Peyer's patch (tissue), 4 donors: ENCODE measurements at regions not wholly inside any gene's neighbourhood (a gene's known extent, or its start where the extent isn't known, plus 50 kb on each side); places are given as distances from the start of the nearest gene placed in this dataset.

Source experiments
- DNase-seq, 3 donors: peaks; one replicate each; pipeline ENCODE4 v3.0.0-alpha.2; 2017 to 2019
- H3K27ac ChIP-seq, 4 donors: fragments of 200-600 bp; sonication (generic); one replicate each; pipeline ENCODE4 v1.5.1; 2016 to 2019
- H3K27me3 ChIP-seq, 2 donors: fragments of 200-600 bp; sonication (generic); one replicate each; pipeline ENCODE4 v1.5.1; 2019
- H3K36me3 ChIP-seq, 3 donors: fragments of 200-600 bp; sonication (generic); one replicate each; pipeline ENCODE4 v1.5.1; 2016 to 2019
- H3K4me1 ChIP-seq, 4 donors: fragments of 200-600 bp; sonication (generic); one replicate each; pipeline ENCODE4 v1.5.1; 2016 to 2019
- H3K4me3 ChIP-seq, 4 donors: fragments of 200-600 bp; sonication (generic); 1 replicate in 3 of 4; 2 replicates in 1 of 4; pipeline ENCODE4 v1.5.1; 2016 to 2019; ENCODE audit warnings: mild to moderate bottlenecking in 1 of 4
- H3K9me3 ChIP-seq, 4 donors: fragments of 200-600 bp; sonication (generic); one replicate each; pipeline ENCODE4 v1.5.1; 2016 to 2019; ENCODE audit warnings: mild to moderate bottlenecking in 1 of 4
- POLR2A ChIP-seq, 2 donors: fragments of 450-650 bp; IDR thresholded peaks; one replicate each; pipeline ENCODE4 v1.5.1; 2017; ENCODE audit warnings: antibody characterized with exemption in 2 of 2, mild to moderate bottlenecking in 2 of 2, moderate library complexity in 2 of 2
- TF ChIP-seq, protein P1 (sequence below), 6 experiments: fragments of 450-650 bp in 4 of 6; fragments of 200-600 bp in 2 of 6; sonication (generic) in 1 of 6; IDR thresholded peaks; one replicate each; pipeline ENCODE4 v1.5.1; 2017 to 2019; ENCODE audit warnings: antibody characterized with exemption in 6 of 6, mild to moderate bottlenecking in 3 of 6, moderate library complexity in 1 of 6

DNA sequence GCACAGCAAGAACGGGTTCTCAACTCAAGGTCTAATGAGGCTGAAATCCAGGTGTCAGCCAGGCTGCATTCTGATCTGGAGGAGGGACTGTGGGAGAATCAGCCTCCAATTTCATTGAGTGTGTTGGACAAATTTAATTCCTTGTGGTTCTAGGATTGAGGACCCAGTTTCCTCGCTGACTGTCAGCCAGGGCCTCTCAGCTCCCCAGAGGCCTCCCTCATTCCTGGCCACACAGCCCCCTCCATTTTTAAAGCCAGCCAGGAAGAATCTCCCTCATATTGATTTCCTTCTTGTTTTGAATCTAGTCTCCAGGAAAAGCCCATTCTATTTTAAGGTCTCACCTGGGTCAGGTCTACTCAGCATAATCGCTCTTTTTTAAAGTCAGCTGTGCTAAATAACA, 73.7 kb upstream of the ARMC2 start:
- H3K4me1 ChIP-seq: no peaks in the 10 kb centered on the region
- no peaks in the 10 kb centered on the region for H3K27me3 ChIP-seq
- no peak overlapping the region for H3K27ac ChIP-seq
- no peaks in the 10 kb centered on the region for H3K36me3 ChIP-seq
- H3K9me3 ChIP-seq: no peaks in the 10 kb centered on the region
- no peak for TF ChIP-seq POLR2A (IDR thresholded peaks at IDR 0.05)
- TF ChIP-seq, protein P1, sequence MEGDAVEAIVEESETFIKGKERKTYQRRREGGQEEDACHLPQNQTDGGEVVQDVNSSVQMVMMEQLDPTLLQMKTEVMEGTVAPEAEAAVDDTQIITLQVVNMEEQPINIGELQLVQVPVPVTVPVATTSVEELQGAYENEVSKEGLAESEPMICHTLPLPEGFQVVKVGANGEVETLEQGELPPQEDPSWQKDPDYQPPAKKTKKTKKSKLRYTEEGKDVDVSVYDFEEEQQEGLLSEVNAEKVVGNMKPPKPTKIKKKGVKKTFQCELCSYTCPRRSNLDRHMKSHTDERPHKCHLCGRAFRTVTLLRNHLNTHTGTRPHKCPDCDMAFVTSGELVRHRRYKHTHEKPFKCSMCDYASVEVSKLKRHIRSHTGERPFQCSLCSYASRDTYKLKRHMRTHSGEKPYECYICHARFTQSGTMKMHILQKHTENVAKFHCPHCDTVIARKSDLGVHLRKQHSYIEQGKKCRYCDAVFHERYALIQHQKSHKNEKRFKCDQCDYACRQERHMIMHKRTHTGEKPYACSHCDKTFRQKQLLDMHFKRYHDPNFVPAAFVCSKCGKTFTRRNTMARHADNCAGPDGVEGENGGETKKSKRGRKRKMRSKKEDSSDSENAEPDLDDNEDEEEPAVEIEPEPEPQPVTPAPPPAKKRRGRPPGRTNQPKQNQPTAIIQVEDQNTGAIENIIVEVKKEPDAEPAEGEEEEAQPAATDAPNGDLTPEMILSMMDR (IDR thresholded peaks at IDR 0.05): no peak
- no peak overlapping the region for H3K4me3 ChIP-seq
- DNase-seq: no peak

DNA sequence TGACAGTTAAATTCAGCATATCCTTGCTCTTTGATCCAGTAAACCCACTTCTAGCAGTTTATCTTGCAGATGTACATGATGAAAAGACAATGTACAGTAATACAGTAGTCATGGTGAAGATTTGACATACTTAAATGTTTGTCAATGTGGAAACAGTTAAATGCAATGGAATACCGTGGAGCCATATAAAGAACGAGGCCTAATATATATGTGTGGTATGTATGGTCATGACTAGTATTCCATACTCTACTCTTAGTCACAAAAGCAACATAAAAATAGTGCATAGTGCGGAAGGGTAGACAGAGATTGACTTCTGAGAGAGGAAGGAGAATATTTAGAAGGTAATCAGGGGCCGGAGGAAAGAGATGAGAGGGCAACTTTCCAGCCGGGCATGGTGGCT, 70.7 kb upstream of the ARMC2 start:
- Histone ChIP-seq H3K4me1 (peaks cover 0 to 4% (median 0%) of the 10 kb centered on the region in 4 donors), H3K27ac (no peak overlapping the region), H3K27me3 (no peaks in the 10 kb centered on the region), H3K36me3 (no peaks in the 10 kb centered on the region), H3K4me3 (no peak overlapping the region), H3K9me3 (no peaks in the 10 kb centered on the region)
- TF ChIP-seq, protein P1 (IDR thresholded peaks at IDR 0.05): no peak
- no peak for TF ChIP-seq POLR2A (IDR thresholded peaks at IDR 0.05)
- no peak for DNase-seq

DNA sequence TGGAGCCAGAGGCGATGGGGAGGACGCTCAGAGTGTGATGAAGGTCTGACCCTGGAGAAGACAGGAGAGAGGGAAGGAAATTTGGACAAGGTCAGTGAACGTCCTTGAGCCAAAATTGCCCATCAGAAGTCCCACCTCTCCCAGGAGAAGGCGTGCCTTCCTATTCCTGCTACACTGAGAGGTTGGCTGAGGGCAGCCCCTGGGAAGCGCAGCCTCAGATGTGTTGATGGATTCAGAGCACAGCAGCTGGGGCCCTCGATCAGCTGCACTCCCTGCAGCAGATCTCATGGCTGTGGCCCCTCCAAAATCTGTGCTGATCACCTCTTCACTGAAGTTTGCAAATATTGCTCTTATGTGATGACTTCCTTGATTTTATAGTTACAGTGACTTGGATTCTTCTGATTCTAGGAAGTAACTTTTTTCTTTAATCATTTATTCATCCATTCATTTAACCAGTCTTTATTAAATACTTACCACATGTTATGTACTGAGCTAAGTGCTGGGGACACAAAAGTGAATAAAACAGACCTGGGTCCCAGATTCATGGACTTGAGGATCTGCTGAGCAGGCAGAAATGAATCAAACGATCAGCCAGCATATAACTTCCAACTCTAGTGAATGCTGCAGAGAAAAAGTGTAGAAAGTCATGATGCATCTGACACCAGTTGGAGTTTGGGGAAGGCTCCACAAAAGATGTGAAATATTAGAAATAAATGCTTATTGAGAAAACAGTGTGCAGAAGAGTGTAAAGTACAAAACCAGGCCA, 69.6 kb upstream of the ARMC2 start:
- H3K4me1 ChIP-seq: peaks cover 0 to 8% (median 0%) of the 10 kb centered on the region in 4 donors
- H3K27me3 ChIP-seq: no peaks in the 10 kb centered on the region
- H3K9me3 ChIP-seq: no peaks in the 10 kb centered on the region
- H3K27ac ChIP-seq: no peak overlapping the region
- DNase-seq: no peak
- H3K4me3 ChIP-seq: no peak overlapping the region
- H3K36me3 ChIP-seq: no peaks in the 10 kb centered on the region
- TF ChIP-seq POLR2A (IDR thresholded peaks at IDR 0.05): no peak
- TF ChIP-seq, protein P1 (IDR thresholded peaks at IDR 0.05): no peak

DNA sequence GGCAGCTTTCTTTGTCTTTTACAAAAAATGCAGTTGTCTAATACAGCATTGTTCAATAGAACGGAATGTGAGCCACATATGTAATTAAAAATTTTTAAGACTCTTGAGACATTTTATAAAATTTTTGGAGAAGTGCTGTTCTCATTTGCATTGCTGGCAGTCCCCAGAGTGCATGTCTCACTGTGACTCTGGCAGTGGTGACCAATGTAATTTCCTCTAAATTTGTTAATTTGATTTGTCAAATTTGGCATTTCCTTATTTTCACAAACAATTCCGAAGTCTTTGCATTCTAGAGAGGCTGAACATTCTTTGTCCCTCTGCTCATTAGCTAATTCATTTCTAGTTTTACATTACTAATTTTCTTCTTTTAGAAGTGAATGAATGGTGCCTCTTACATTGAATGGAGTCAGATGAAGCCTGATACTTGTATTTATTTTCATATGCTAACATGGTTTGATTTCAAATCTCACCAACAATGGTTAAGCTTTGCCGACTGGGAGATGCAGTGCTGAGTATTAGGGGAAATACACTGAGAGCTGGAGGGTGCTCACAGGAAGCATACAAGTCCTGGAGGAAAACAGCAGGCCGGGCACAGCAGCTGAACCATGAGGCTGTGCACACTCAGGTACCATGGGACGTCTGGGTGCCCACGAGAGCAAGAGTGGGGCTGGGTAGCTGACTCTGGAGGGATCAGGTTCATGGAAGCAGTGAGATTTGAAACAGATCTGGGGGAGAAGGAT, 68.5 kb upstream of the ARMC2 start:
- Histone ChIP-seq H3K36me3 (no peaks in the 10 kb centered on the region), H3K27ac (peak overlapping the region in 1 of 4 donors; percentile 25), H3K27me3 (no peaks in the 10 kb centered on the region), H3K4me3 (no peak overlapping the region), H3K4me1 (peaks cover 0 to 8% (median 0%) of the 10 kb centered on the region in 4 donors), H3K9me3 (no peaks in the 10 kb centered on the region)
- no peak for TF ChIP-seq POLR2A (IDR thresholded peaks at IDR 0.05)
- TF ChIP-seq, protein P1 (IDR thresholded peaks at IDR 0.05): no peak
- DNase-seq: no peak

DNA sequence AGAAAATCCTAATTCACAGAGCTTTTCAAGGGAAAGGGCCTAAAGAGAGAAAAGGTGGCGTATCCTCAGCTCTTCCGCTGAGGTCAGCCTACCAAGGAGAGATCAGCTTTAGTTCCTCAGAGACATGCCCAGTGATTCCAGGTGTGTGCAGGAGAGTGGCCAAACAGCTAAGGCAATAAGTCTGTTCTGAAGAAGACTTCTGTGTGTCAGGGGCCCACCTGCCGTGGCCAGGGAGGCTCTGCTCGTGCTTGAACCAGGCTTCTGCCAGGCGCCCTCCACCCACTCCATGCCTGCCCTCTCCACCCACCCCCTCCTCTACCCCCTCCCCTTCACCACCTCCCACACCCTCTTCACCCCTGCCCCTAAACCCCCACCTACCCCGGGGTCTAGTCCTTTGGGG, 67.4 kb upstream of the ARMC2 start:
- Histone ChIP-seq H3K4me3 (no peak overlapping the region), H3K4me1 (peaks cover 0 to 8% (median 0%) of the 10 kb centered on the region in 4 donors), H3K36me3 (no peaks in the 10 kb centered on the region), H3K27ac (no peak overlapping the region), H3K9me3 (no peaks in the 10 kb centered on the region), H3K27me3 (no peaks in the 10 kb centered on the region)
- TF ChIP-seq, protein P1 (IDR thresholded peaks at IDR 0.05): no peak
- TF ChIP-seq POLR2A (IDR thresholded peaks at IDR 0.05): no peak
- DNase-seq: no peak
